H1 (cell line): ENCODE measurements at regions not wholly inside any gene's neighbourhood (a gene's known extent, or its start where the extent isn't known, plus 50 kb on each side); places are given as distances from the start of the nearest gene placed in this dataset.

Source experiments
- CTCF ChIA-PET: fragments of 300-600 bp; sonication (Branson Sonifier 250); formaldehyde crosslinking; loops from one replicate; lab custom pipeline; 2021; ENCODE audit not compliant: partially characterized antibody; lab: Charles Lee
- POLR2A ChIA-PET: fragments of 300-600 bp; sonication (Branson Sonifier 250); formaldehyde crosslinking; loops from one replicate; lab custom pipeline; 2021; ENCODE audit warnings: inconsistent platforms; ENCODE audit not compliant: partially characterized antibody; lab: Charles Lee
- DNase-seq, 2 experiments: peaks; one replicate each; pipeline versions ENCODE4 v3.0.0 to v3.0.0-alpha.2; 2010 to 2022; ENCODE audit warnings: low spot score in 2 of 2, low read depth in 1 of 2, mixed read lengths in 1 of 2
- FAIRE-seq: peaks from 2 replicates; lab custom pipeline; 2011; peaks lifted over from hg19 to GRCh38; lab: Jason Lieb, UNC
- H2AFZ ChIP-seq: 2 replicates; pipeline ENCODE4 v1.8.1; 2012; ENCODE audit warnings: low read length, inconsistent platforms
- H2AK5ac ChIP-seq: 2 replicates; pipeline ENCODE4 v1.6.1; 2013; ENCODE audit warnings: low read depth, low read length
- H2BK120ac ChIP-seq: replicated peaks from 2 replicates; pipeline ENCODE3; 2013; ENCODE audit warnings: low read depth, low read length, inconsistent platforms
- H2BK12ac ChIP-seq: 2 replicates; pipeline ENCODE4 v1.6.1; 2013; ENCODE audit warnings: low read depth, low read length
- H2BK15ac ChIP-seq: 2 replicates; pipeline ENCODE4 v1.6.1; 2013; ENCODE audit warnings: low read length
- H2BK20ac ChIP-seq: 2 replicates; pipeline ENCODE4 v1.6.1; 2013; ENCODE audit warnings: low read length
- H2BK5ac ChIP-seq: 2 replicates; pipeline ENCODE4 v1.6.1; 2013; ENCODE audit warnings: low read depth, low read length
- H3K14ac ChIP-seq: 2 replicates; pipeline ENCODE4 v1.6.1; 2013; ENCODE audit warnings: inconsistent platforms; ENCODE audit not compliant: insufficient read length
- H3K18ac ChIP-seq: 2 replicates; pipeline ENCODE4 v1.6.1; 2013; ENCODE audit warnings: low read length; ENCODE audit errors: extremely low read depth
- H3K23ac ChIP-seq: 2 replicates; pipeline ENCODE4 v1.6.1; 2013; ENCODE audit warnings: inconsistent platforms; ENCODE audit not compliant: insufficient read length
- H3K23me2 ChIP-seq: 2 replicates; pipeline ENCODE4 v1.6.1; 2013; ENCODE audit warnings: low read depth, low read length
- H3K27ac ChIP-seq: 2 replicates; pipeline ENCODE4 v1.6.1; 2011; ENCODE audit warnings: low read depth, low read length, inconsistent platforms
- H3K27me3 ChIP-seq, 4 experiments: replicated peaks in 1 of 4; 1 replicate in 1 of 4; 2 replicates in 3 of 4; pipeline versions ENCODE4 v1.6.1 to v1.8.1; 2011 to 2013; ENCODE audit warnings: low read length in 3 of 4, mild to moderate bottlenecking in 3 of 4, inconsistent platforms in 2 of 4, mixed read lengths in 2 of 4, moderate library complexity in 1 of 4; ENCODE audit not compliant: control insufficient read depth in 3 of 4, insufficient read depth in 3 of 4; ENCODE audit errors: extremely low read depth in 1 of 4
- H3K36me3 ChIP-seq, 4 experiments: 2 replicates each; pipeline versions ENCODE4 v1.6.1 to v1.8.1; 2011 to 2013; ENCODE audit warnings: mild to moderate bottlenecking in 4 of 4, low read length in 3 of 4, moderate library complexity in 2 of 4, control low read depth in 1 of 4, inconsistent platforms in 1 of 4; ENCODE audit not compliant: insufficient read depth in 4 of 4, control insufficient read depth in 2 of 4
- H3K4ac ChIP-seq: replicated peaks from 2 replicates; pipeline ENCODE3; 2013; ENCODE audit warnings: low read length, low read depth, mixed read lengths, inconsistent platforms; ENCODE audit not compliant: insufficient read length
- H3K4me1 ChIP-seq, 4 experiments: replicated peaks in 1 of 4; 1 replicate in 1 of 4; 2 replicates in 3 of 4; pipeline versions ENCODE4 v1.6.1 to v1.8.1; 2011 to 2013; ENCODE audit warnings: low read length in 3 of 4, inconsistent platforms in 2 of 4, mixed read lengths in 1 of 4; ENCODE audit not compliant: insufficient read depth in 4 of 4, control insufficient read depth in 3 of 4
- H3K4me2 ChIP-seq, 2 experiments: 2 replicates each; pipeline versions ENCODE4 v1.6.1 to v1.8.1; 2011 to 2013; ENCODE audit warnings: low read depth in 2 of 2, low read length in 2 of 2, control low read depth in 1 of 2, inconsistent platforms in 1 of 2, mild to moderate bottlenecking in 1 of 2; ENCODE audit not compliant: insufficient read depth in 1 of 2
- H3K4me3 ChIP-seq, 4 experiments: fragments of 200-600, 300-600 bp in 1 of 4; sonication (generic), shearing (Covaris generic), sonication (Bioruptor Twin) in 1 of 4; 2 replicates each; pipeline versions ENCODE4 v1.5.1 to v1.8.1; 2011 to 2016; ENCODE audit warnings: low read length in 4 of 4, low read depth in 3 of 4, control low read depth in 2 of 4, inconsistent platforms in 2 of 4, mild to moderate bottlenecking in 2 of 4, mixed read lengths in 1 of 4, moderate library complexity in 1 of 4; ENCODE audit not compliant: insufficient read depth in 2 of 4; ENCODE audit errors: extremely low read depth in 1 of 4
- H3K56ac ChIP-seq: replicated peaks from 2 replicates; pipeline ENCODE3; 2013; ENCODE audit warnings: low read depth, mild to moderate bottlenecking, mixed read lengths, low read length, inconsistent platforms; ENCODE audit not compliant: insufficient read length
- H3K79me1 ChIP-seq: 2 replicates; pipeline ENCODE4 v1.6.1; 2013; ENCODE audit warnings: low read depth, low read length, control low read depth
- H3K79me2 ChIP-seq, 2 experiments: 2 replicates each; pipeline versions ENCODE4 v1.6.1 to v1.8.1; 2012 to 2013; ENCODE audit warnings: low read length in 2 of 2, mild to moderate bottlenecking in 2 of 2, inconsistent platforms in 1 of 2; ENCODE audit not compliant: insufficient read depth in 2 of 2, control insufficient read depth in 1 of 2
- H3K9ac ChIP-seq, 4 experiments: replicated peaks in 1 of 4; 1 replicate in 1 of 4; 2 replicates in 3 of 4; pipeline versions ENCODE4 v1.6.1 to v1.8.1; 2011 to 2013; ENCODE audit warnings: low read depth in 3 of 4, low read length in 3 of 4, control low read depth in 2 of 4, mild to moderate bottlenecking in 2 of 4, moderate library complexity in 2 of 4, inconsistent platforms in 1 of 4; ENCODE audit errors: extremely low read depth in 1 of 4
- H3K9me3 ChIP-seq, 2 experiments: 2 replicates each; pipeline versions ENCODE4 v1.6.1 to v1.8.1; 2012 to 2013; ENCODE audit warnings: mild to moderate bottlenecking in 2 of 2, moderate library complexity in 2 of 2, control low read depth in 1 of 2, inconsistent platforms in 1 of 2, low read depth in 1 of 2, low read length in 1 of 2, mixed read lengths in 1 of 2; ENCODE audit not compliant: insufficient read depth in 2 of 2
- H4K20me1 ChIP-seq, 2 experiments: replicated peaks in 1 of 2; 2 replicates each; pipeline versions ENCODE3 to v1.8.1; 2011 to 2013; ENCODE audit warnings: inconsistent platforms in 2 of 2, low read length in 2 of 2, mild to moderate bottlenecking in 1 of 2; ENCODE audit not compliant: insufficient read depth in 2 of 2, control insufficient read depth in 1 of 2
- H4K5ac ChIP-seq: 2 replicates; pipeline ENCODE4 v1.6.1; 2013; ENCODE audit warnings: low read length, low read depth, mixed read lengths, inconsistent platforms; ENCODE audit not compliant: insufficient read length
- H4K8ac ChIP-seq: 2 replicates; pipeline ENCODE4 v1.8.0; 2013; ENCODE audit warnings: mild to moderate bottlenecking, moderate library complexity, low read length, inconsistent platforms; ENCODE audit not compliant: insufficient read depth; ENCODE audit errors: extremely low read depth
- H4K91ac ChIP-seq: replicated peaks from 2 replicates; pipeline ENCODE3; 2013; ENCODE audit warnings: low read length, mixed read lengths, inconsistent platforms; ENCODE audit not compliant: insufficient read length
- CREB1 ChIP-seq: IDR thresholded peaks from 2 replicates; pipeline ENCODE4 v1.6.1; 2012; ENCODE audit warnings: inconsistent platforms
- WGBS, 2 experiments: shearing (Covaris generic) in 1 of 2; methylation state at CpG; one replicate each; pipeline versions ENCODE4 v1.1.6 to v1.1.7; 2013 to 2015; ENCODE audit warnings: low lambda C conversion rate in 2 of 2, mixed read lengths in 2 of 2, inconsistent platforms in 1 of 2, low coverage in 1 of 2, missing lambda C conversion rate in 1 of 2; ENCODE audit not compliant: insufficient replicate concordance in 2 of 2, insufficient coverage in 1 of 2, insufficient read length in 1 of 2; ENCODE audit errors: extremely low coverage in 1 of 2, missing lambda C conversion rate in 1 of 2; 5-methylcytosine and 5-hydroxymethylcytosine counted together

DNA sequence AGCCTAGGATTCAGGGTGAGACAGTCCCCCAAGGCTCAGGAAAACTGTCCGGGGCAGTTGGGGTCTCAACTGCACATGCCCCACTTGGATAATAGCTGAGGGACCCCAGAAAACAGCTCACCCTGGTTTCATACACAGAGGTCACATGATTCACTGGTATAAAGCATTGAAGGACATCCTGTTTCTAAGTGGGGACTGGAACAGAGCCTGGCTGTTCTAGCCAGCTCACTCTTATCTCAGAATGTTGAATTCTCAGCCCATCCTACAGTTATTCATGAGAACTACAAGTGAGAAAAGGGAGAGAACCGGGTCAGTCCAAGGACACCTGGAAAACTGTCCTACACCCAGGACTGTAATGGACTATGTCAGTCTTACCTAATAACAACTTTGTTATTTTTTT lies 170.9 kb downstream of the FGF1 start:
- Histone ChIP-seq H3K23ac (no peak overlapping the region), H3K4me2 (no peak overlapping the region), H3K14ac (no peak overlapping the region), H4K8ac (no peak overlapping the region), H2AK5ac (no peak overlapping the region), H3K27ac (no peak overlapping the region), H3K79me2 (no peaks in the 10 kb centered on the region), H3K36me3 (no peaks in the 10 kb centered on the region), H4K20me1 (no peaks in the 10 kb centered on the region), H3K9me3 (peaks cover 7 to 8% of the 10 kb centered on the region in 2 experiments; a peak in 2 of 4 replicates), H4K91ac (no peak overlapping the region), H2BK12ac (no peak overlapping the region), H3K27me3 (no peaks in the 10 kb centered on the region), H2BK5ac (no peak overlapping the region), H2BK20ac (no peak overlapping the region), H3K18ac (no peak overlapping the region), H4K5ac (no peak overlapping the region), H3K4ac (no peak overlapping the region), H3K79me1 (no peaks in the 10 kb centered on the region), H3K23me2 (no peaks in the 10 kb centered on the region), H2AFZ (no peak overlapping the region), H3K4me3 (no peak overlapping the region), H2BK15ac (peak overlapping the region; percentile 84; the same call in 1 of the 2 replicates), H2BK120ac (no peak overlapping the region), H3K4me1 (0 out of 7 replicates have a peak, but pooled peaks cover 0 to 2% (median 0%) of the 10 kb centered on the region in 4 experiments), H3K9ac (no peak overlapping the region), H3K56ac (no peak overlapping the region)
- CTCF ChIA-PET: interaction anchor here (0.8 kb wide), 1 partner anchor 48 kb away, joined by 4 read pairs; no protein-coding TSS in a partner anchor
- FAIRE-seq: no peak
- DNase-seq: no peak
- POLR2A ChIA-PET: interaction anchor here (0.7 kb wide), 1 partner anchor 125 kb away, joined by 3 read pairs; no protein-coding TSS in a partner anchor
- 83% methylated on average over 2 of the region's 2 CpGs; no CpG with 5 or more reads in 1 of the 2 experiments for WGBS, 2 experiments
- no peak for TF ChIP-seq CREB1
